Thoracic aorta (tissue), 2 donors: ENCODE measurements at regions not wholly inside any gene's neighbourhood (a gene's known extent, or its start where the extent isn't known, plus 50 kb on each side); places are given as distances from the start of the nearest gene placed in this dataset.

Source experiments
- ATAC-seq: fragments of 150-250 bp; one replicate; pipeline ENCODE4 v1.8.0; 2017; ENCODE audit warnings: low read depth; ENCODE audit not compliant: insufficient number of reproducible peaks, low FRiP score
- DNase-seq: peaks from one replicate; pipeline ENCODE4 v3.0.0-alpha.2; 2020; ENCODE audit warnings: low spot score
- H3K27ac ChIP-seq, 2 donors: fragments of 200-600 bp; sonication (generic); 1 replicate in 1 of 2; 2 replicates in 1 of 2; pipeline ENCODE4 v1.5.1; 2016; ENCODE audit warnings: mild to moderate bottlenecking in 2 of 2, moderate library complexity in 2 of 2
- H3K27me3 ChIP-seq: fragments of 200-600 bp; sonication (generic); replicated peaks from 2 replicates; pipeline ENCODE4 v1.6.0; 2016; ENCODE audit warnings: mild to moderate bottlenecking; ENCODE audit not compliant: insufficient read depth
- H3K36me3 ChIP-seq: fragments of 200-600 bp; sonication (generic); one replicate; pipeline ENCODE4 v1.5.1; 2016
- H3K4me1 ChIP-seq, 2 donors: fragments of 200-600 bp; sonication (generic); 1 replicate in 1 of 2; 2 replicates in 1 of 2; pipeline versions ENCODE4 v1.5.1 to v1.6.0; 2016; ENCODE audit warnings: low read depth in 2 of 2, mild to moderate bottlenecking in 1 of 2; ENCODE audit not compliant: control insufficient read depth in 1 of 2
- H3K4me3 ChIP-seq: fragments of 200-600 bp; sonication (generic); 2 replicates; pipeline ENCODE4 v1.5.1; 2016; ENCODE audit warnings: mild to moderate bottlenecking
- H3K9me3 ChIP-seq: fragments of 200-600 bp; sonication (generic); 2 replicates; pipeline ENCODE4 v1.5.1; 2016
- TF ChIP-seq, protein P1 (sequence below): fragments of 200-600 bp; sonication (generic); IDR thresholded peaks from one replicate; pipeline ENCODE4 v1.5.1; 2019; ENCODE audit warnings: antibody characterized with exemption

DNA sequence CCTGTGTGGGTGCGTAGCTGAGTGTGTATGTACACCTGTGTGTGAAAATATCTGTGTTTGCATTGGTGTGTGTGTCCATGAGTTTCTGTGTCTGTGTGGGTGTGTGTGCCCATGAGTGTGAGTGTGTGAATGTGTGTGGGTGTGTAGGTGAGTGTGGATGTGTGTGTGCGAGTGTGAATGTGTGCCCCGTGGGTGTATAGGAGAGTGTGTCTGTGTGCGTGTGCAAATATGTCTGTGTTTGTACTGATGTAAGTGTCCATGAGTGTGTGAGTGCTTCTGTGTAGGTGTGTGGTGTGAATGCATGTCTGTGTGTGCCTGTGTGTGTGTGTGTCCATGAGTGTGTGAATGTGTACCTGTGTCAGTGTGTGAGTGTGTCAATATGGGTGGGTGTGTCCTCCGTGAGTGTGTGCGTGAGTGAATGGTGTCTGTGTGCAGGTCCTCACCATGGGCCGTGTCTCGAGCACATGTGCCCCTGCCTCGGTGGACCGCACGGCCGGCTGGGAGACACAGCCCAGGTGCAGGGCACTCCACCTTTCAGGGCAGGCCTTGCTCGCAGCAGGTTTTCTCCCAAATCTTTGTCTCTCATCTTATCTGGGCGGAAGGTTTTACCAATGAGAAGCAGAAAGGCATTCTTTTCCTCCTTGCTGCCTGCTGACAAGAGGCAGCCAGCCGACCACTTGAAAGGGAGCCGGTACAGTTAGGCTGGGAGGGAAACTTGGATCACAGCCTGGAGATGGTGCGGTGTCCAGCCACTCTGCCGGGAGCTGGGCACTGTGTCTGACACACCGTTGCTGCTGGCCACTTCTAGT is 107.1 kb upstream of the FAM20C start:
- ATAC-seq (no peak), DNase-seq (no peak)
- Histone ChIP-seq H3K36me3 (no peaks in the 10 kb centered on the region), H3K9me3 (no peaks in the 10 kb centered on the region), H3K4me1 (peaks cover 19 to 22% of the 10 kb centered on the region in 2 donors), H3K27ac (no peak overlapping the region), H3K27me3 (no peaks in the 10 kb centered on the region), H3K4me3 (no peak overlapping the region)
- TF ChIP-seq, protein P1, sequence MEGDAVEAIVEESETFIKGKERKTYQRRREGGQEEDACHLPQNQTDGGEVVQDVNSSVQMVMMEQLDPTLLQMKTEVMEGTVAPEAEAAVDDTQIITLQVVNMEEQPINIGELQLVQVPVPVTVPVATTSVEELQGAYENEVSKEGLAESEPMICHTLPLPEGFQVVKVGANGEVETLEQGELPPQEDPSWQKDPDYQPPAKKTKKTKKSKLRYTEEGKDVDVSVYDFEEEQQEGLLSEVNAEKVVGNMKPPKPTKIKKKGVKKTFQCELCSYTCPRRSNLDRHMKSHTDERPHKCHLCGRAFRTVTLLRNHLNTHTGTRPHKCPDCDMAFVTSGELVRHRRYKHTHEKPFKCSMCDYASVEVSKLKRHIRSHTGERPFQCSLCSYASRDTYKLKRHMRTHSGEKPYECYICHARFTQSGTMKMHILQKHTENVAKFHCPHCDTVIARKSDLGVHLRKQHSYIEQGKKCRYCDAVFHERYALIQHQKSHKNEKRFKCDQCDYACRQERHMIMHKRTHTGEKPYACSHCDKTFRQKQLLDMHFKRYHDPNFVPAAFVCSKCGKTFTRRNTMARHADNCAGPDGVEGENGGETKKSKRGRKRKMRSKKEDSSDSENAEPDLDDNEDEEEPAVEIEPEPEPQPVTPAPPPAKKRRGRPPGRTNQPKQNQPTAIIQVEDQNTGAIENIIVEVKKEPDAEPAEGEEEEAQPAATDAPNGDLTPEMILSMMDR = no peak

DNA sequence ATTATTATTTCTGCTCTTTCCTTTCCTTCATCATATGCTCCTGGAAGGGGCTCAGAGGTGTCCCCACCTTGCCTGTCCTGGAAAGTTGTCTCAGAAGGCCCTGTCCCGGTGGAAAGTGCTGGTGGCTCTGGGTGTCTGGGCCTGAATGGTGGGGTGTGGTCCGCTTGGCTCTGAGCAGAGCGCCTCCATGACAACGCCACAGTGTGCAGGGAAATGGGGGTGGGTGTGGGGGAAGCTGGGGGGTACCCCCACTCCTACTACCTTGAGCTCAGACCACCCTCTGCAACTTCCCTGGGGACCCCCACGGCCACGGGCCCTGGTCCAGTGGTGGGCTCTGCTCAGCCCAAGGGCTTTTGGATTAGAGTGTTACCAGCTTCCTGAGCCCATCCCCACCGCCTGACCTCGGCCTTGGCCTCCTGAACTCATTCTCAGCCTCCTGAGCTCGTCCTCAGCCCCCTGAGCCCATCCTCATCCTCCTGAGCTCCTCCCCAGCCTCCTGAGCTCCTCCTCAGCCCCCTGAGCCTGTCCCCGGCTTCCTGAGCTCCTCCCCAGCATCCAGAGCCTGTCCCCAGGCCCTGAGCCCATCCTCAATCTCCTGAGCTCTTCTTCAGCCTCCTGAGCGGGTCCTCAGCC is 106.4 kb upstream of the FAM20C start:
- H3K4me3 ChIP-seq = no peak overlapping the region
- no peak overlapping the region for H3K27ac ChIP-seq
- no peak for DNase-seq
- no peaks in the 10 kb centered on the region for H3K9me3 ChIP-seq
- H3K27me3 ChIP-seq = no peaks in the 10 kb centered on the region
- TF ChIP-seq, protein P1 = no peak
- ATAC-seq = no peak
- H3K36me3 ChIP-seq = no peaks in the 10 kb centered on the region
- peaks cover 24 to 27% of the 10 kb centered on the region in 2 donors for H3K4me1 ChIP-seq

DNA sequence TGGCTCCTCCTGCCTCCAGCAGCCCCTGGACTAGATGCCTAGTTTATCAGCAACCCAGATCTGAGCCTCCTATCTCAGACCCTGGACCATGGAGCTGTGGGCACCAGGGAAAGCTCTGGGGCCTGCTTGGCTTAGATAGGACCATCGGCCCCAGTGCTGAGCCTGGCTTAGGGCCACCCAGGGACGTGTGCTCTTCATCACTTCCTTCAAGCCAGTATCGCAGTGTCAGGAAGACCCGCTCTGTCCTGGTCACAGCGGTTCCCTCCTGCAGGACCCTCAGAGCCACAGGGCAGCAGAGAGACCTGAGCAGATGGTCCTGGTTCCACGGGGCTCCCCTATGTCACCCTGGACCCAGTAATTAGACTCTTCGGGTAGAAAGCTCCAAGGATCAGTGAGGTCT is 105.7 kb upstream of the FAM20C start:
- TF ChIP-seq, protein P1 = no peak
- no peak for DNase-seq
- ATAC-seq = no peak
- Histone ChIP-seq H3K36me3 (no peaks in the 10 kb centered on the region), H3K9me3 (no peaks in the 10 kb centered on the region), H3K27me3 (no peaks in the 10 kb centered on the region), H3K4me3 (no peak overlapping the region), H3K4me1 (peaks cover 24 to 27% of the 10 kb centered on the region in 2 donors), H3K27ac (no peak overlapping the region)

DNA sequence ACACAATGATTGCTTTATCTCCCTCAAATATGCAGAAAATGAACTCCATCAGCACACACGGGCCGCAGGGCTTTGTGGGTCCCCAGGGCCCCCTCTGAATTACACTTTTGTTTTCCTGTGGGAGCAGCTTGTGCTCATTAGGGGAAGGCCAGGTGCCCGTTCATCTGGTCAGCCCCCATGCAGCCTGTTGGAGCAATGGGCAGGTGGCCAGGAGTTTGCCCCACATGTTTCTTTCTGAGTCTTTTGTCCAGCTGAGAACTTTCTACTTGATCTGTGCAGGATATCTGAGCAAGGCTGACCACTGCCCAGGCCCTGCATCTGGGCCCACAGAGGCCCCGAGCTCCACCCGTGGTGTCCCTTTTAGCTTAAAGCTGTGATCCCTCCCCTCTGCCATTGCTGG is 105.3 kb upstream of the FAM20C start:
- peaks cover 24 to 27% of the 10 kb centered on the region in 2 donors for H3K4me1 ChIP-seq
- no peaks in the 10 kb centered on the region for H3K36me3 ChIP-seq
- H3K4me3 ChIP-seq = no peak overlapping the region
- no peak for DNase-seq
- no peak for ATAC-seq
- no peak overlapping the region for H3K27ac ChIP-seq
- H3K27me3 ChIP-seq = no peaks in the 10 kb centered on the region
- H3K9me3 ChIP-seq = no peaks in the 10 kb centered on the region
- TF ChIP-seq, protein P1 = no peak

DNA sequence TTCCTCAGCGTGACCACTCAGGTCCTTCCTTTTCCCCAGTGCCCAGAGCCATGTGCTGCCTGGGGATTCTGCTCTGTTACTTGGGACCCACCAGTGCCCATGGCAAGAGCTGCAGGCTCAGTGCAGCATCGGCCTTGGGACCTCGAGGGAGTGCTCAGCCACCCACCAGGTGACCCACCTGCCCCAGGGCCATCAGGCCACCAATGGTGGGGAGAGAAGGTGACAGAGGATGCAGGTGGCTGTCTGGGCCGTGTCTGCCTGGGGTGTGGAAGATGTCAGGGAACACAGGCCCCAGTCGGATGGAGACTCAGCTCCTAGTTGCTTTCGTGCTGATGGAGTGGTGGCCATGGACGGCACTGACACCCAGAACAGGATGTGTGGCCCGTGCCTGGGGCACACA is 104.7 kb upstream of the FAM20C start:
- no peak overlapping the region for H3K4me3 ChIP-seq
- peaks cover 24 to 30% of the 10 kb centered on the region in 2 donors for H3K4me1 ChIP-seq
- no peak overlapping the region for H3K27ac ChIP-seq
- TF ChIP-seq, protein P1 = no peak
- no peaks in the 10 kb centered on the region for H3K36me3 ChIP-seq
- no peaks in the 10 kb centered on the region for H3K9me3 ChIP-seq
- H3K27me3 ChIP-seq = no peaks in the 10 kb centered on the region
- ATAC-seq (no peak), DNase-seq (no peak)
